ENCODE measurements at regions not wholly inside any gene's neighbourhood (a gene's known extent, or its start where the extent isn't known, plus 50 kb on each side); places are given as distances from the start of the nearest gene placed in this dataset.

DNA sequence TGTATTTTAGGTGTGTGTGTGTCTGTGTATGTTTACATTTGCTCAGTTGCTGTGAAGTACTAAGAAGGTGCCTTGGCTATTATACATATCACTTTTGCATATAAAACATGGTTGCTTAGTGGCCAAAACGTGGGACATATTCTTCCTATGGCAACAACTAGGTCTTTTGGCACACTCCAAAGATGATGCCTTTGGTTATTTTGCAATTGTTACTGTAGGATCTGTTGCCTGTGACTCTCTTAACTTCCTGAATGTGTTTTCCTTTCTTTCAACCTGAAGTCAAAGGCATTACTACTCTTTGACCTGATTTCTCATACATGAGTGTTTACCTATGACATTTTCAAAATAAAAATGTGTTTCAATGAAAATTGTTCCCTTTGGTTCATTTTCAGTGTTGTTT is 160.5 kb downstream of the UBE2E3 start:
- TF ChIP-seq POLR2A (IDR thresholded peaks at IDR 0.05; ENCODE audit: low read depth, low read length), result no peak
- no peak for TF ChIP-seq POLR2AphosphoS5 (IDR thresholded peaks at IDR 0.05; ENCODE audit: low read depth, low read length)

All from GM12892 (cell line).